HG03135 (cell line): ENCODE measurements at regions not wholly inside any gene's neighbourhood (a gene's known extent, or its start where the extent isn't known, plus 50 kb on each side); places are given as distances from the start of the nearest gene placed in this dataset.
"Not testable (repeated sequence)": the region's sequence is repeated elsewhere in the genome, so short reads cannot be mapped to it uniquely, and the experiment has no call there.

ENCODE experiments used
- ATAC-seq: cut with Tn5 transposase; IDR thresholded peaks from one replicate; pipeline ENCODE4 v1.9.1; 2021; ENCODE audit warnings: mild to moderate bottlenecking, moderate library complexity; ENCODE audit not compliant: unreplicated experiment

DNA sequence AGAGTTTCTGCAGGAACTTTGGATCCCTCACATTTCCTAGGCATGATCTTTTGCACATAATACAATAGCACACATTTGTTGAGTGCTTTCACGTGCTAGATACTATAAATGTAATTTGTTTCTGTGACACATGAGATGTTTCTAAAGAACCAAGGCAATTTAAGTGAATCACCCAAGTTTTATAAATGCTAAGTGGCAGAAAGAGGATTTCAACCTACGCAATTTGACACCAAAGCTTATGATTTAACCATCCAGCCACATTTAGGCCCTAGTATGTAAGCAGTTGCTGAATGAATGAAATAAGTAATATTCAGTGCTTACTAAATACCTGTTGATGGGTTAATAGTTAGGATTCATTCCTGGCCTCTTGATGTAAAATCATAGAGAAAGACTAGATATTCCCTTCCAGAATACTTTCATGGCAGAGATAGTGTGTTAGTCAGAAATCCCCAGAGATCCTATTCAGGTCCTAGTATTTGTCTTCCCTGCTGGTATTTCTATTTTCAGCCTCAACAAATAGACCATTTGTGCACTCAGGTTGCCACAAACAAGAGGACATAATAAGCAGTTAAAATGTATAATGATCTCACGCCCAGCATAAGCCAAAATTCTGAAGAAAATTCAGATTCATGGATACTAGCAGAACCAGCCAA, 572.6 kb downstream of the IPMK start:
- no peak for ATAC-seq

DNA sequence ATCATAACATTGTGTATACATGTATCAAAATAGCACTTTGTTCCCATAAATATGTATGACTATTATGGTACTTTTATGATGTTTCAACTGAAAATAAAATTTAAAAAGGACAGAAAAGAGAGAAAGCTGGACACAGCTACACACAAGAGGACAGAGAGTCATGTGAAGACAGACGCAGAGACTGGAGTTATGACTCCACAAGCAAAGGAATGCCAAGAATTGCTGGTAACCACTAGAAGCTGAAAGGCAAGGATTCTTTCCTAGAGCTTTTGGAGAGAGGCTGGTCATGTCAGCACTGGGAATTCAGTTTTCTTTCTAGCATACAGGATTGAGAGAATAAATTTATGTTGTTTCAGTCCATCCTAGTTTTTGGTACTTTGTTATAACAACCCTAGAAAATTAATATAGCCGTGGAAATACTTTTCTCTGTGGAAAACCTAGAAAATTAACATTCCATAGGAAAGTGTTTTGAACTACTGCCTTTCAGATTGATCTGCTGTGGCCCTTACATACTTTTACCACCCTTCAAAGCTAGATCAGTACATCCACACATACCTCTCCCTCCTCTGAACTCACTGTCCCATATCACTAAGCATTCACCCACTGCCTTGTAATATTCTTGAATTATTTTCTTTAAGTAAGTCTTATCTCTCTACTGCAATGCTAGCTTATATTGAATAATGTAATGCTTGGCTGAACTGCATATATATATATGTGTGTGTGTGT, 575.3 kb downstream of the IPMK start:
- ATAC-seq, result no peak

DNA sequence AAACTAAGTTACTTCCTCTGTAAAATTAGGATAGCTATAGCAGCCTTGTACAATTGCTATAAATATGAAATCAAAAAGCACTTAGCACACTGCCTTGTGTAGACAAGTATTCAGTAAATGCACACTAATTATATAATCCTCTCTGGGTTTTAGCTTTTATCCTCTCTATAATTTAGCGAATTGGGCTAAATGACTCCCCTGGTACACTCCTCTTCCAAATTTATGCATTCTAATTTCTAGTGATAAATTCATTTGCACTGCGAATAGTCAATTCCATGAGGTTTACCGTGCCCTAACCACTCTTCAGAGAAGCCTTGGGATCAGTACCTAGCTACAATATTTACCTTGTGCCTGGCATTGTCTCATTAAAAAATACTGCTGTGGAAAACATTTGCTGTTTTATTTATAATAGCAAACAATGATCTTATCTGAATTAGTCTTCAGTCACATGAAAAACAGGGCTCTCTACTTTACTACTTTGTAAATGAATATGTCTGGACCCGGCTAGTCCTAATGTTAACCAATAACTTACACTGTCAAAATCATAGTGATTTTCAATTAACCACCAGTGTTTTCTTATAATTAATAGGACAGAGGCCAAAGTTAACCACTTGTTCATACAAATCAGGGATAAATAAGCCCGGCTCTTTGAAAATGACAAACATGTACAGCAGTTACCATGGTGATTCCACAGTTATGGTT, 577.9 kb downstream of the IPMK start:
- no peak for ATAC-seq

DNA sequence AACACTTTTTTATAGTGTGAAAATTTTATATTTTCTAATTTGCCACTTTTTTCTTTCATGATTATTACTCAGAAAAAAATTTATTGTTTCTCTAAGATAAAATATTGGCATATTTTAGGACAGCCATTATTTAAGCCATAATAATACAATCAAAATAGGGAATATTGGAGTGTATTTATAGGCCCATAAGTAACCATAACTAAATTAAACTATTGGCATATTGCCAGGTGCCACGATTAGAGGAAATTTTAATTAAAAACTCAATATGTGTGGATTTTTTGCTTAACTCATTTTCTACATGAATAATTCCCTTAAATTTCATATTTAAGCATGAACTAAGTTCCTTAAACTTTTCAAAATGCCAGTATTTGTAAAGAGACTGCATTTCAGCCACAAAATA, 587.8 kb downstream of the IPMK start:
- ATAC-seq, result no peak

DNA sequence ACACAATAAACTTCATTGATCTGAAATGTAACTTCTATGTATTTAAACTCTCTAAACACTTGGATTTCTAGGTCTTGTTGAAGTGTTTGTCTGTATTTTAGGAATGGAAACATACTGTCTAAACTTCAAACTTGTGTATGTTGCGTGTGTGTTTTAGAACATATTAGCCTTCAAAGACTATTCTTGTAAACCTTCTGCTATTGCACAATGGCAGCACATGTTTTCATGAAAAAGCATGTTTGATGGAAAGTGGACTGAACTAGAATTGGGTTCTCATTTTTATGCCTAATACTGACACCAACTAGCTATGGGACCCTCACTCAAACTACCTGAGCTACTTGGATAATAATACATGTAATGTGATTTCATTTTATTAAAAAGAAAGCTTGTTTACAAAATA, 592.6 kb downstream of the IPMK start:
- ATAC-seq, result no peak

DNA sequence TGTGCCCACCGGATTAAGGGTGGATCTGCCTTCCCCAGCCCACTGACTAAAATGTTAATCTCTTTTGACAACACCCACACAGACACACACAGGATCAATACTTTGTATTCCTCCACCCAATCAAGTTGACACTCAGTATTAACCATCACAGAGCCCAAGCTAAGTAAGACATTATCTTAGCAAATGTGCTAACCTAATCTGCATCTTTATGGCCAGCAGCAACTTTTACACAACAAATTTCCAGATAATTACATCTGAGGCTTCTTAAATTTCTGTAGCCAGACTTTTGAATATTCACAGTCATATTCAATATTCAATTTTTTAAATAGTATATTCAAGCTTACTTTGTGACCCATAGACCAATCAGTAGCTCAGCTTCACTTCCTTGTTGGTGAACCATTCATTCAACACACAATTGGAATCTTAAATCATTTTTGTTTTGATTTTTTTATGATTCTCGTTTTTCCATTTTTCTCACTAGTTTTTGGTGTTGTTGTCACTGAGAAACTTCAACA, 594.2 kb downstream of the IPMK start:
- no peak for ATAC-seq

DNA sequence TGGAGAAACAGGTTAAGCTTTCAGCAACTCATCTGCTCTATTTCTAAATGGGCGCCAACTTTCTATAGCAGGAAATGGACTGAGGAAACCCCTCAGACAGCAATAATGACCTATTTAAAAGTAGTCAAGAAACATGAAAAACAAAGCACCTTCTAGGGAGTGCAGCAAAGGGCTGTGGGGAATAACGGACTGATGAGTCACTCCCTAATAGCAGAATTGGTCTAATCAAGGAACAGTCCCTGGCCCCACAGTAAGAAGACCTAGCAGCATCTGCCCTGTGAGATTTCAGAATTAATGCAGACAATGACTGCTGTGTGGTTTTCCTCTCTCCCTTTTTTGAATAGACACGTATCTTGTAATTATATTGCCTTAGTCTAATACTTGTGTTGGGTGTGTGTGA, 602.9 kb downstream of the IPMK start:
- no peak for ATAC-seq

DNA sequence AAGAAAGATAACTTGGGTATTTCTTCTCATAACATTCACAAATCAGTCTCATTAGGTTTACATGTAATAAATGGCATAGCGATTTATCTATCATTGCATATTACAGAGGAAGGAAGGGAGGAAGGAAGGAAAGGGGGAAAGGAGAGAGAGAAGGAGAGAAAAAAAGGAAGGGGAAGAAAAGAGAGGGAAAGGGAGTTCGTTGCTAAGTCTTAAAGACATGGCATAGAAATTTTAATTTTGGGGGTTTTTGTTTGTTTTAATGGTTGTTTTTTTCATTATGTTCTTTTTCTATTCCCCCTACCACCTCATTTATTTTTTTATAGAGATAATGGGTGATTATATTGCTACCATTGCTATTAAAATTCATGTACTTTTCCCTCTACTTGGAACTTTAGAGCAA, 604.3 kb downstream of the IPMK start:
- ATAC-seq, result no peak

DNA sequence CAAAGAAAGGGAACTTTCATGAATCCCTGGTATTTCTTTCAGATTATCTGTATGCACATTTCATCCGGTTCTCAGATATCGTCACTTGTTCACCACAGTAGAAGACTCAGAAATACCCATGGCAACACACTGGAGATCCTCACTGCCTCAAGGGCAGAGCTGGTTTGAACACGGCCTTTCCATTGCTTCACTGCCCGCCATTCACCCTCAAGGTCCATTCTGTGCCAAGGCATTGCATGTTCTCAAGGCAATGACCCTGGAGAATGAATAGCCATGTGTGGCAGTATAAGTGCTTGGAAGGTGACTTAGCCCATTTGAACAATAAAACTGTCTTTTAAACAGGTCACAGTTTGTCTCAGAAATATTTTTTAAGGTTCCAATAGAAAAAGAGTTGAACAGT, 606.5 kb downstream of the IPMK start:
- no peak for ATAC-seq

DNA sequence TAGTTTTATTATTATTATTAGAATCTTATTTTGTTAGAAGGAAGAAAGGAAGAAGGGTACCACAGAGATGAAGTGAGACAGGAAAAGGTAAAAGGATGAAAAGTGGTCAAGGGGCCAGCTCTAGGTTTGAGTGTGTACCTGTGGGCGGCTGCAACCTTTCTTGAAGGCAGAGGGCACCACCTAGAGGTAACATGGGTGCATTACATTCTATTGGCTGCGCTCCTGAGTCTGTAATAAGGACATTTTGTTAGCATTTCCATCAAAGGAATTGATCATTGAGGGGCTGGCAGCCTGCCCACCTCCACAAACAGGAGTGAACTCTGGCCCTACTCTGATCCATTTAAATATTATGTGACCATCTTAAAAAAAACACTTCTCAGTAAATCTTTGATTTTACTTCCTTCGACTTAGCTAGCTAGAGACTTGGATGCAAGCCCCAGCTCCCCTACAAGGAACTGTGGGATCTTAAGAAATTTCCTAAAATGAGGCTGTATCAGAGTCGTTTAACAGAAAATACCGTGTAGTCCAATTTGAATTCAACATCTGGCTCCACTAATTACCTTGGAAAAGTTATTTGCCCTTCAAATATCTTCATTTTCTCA, 610.4 kb downstream of the IPMK start:
- peak; percentile 94 for ATAC-seq

DNA sequence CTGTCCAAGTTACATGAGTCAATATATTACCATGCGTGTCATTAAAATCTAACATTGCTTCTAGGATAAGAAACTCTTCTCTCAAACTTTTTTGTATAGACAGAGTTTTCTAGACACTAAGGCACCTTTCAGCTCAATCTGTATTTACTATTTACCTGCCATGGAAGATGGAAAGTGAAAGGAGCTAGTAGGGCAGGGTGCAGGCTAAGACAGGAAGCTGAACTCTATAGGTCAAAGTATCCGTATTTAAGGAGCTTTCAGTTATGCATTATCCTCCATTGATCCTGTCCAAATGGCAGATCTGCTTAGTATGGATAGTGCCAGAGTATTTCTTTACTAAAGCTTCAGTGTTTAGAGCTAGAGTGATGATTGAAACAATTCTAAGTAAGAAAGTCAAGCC, 612.8 kb downstream of the IPMK start:
- ATAC-seq, result no peak

DNA sequence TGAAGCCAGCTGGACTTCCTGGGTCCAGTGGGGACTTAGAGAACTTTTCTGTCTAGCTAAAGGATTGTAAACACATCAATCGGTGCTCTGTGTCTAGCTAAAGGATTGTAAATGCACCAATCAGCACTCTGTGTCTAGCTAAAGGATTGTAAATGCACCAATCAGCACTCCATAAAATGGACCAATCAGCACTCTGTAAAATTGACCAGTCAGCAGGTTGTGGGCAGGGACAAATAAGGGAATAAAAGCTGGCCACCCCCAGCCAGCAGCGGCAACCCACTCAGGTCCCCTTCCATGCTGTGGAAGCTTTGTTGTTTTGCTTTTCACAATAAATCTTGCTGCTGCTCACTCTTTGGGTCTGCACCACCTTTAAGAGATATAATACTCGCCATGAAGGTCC, 622.6 kb downstream of the IPMK start:
- not testable (repeated sequence) for ATAC-seq

DNA sequence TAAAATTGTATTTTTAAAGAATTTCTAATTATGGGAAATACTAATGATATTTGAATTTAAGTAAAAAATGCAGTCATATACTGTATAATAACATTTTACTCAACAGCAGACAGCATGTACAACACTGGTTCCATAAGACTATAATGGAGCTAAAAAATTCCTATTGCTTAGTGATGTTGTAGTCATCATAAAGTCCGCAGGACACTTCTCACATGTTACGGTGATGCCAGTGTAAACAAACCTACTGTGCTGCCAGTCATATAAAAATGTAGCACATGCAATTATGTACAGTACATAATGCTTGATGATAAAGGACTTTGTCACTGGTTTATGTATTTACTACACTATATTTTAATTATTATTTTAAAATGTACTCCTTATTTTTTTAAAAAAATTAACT, 629.3 kb downstream of the IPMK start:
- no peak for ATAC-seq

DNA sequence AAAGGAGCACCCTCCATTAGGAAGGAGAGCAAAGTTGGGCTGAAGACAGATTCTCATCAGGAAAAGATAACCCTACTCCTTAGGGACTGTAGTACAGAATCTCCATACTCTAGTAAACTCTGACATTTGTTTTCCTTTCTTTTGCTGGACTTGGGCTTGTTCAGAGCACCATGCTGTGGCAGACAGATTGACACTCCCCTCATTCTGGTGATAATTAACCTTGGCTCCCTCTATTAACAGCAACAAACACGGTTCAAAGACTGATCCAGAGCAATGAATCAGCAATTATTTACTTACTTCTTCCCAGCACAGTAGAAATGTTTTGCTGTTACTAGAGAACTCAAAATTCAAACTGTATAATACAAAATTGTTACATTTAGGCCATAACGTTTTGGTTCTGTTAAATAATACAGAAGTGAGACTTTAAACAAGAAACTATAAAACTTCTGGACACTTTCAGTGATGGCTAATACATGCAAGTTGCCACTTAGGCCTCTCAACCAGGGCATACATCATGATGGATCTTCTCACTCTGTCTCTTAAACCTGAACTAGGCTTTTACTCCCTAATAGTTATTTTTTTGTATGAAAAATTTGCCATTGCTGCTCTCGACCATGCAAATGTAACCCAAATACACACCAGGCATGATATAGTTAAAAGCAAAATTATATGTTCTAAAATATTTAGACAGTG, 639.0 kb downstream of the IPMK start:
- peak; percentile 64 for ATAC-seq

DNA sequence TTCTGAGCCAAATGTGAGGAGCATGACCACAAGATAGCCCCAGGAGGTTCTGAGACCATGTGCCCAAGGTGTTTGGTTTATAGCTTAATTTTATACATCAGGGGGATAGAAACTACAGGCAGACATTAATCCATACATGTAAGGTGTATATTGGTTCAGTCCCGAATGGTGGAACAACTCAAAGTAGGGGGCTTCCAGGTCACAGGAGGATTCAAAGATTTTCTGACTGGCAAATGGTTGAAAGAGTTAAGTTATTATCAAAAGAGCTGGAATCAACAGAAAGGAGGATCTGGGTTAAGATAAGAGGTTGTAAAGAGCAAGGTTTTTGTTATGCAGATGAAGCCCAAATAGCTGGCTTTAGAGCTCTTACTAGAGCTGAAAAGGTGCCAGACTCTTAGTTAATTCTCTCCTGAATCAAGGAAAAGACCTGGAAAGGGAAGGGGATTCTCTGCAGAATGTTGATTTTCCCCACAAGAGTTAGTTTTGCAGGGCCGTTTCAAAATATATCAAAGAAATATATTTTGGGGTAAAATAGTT, 640.0 kb downstream of the IPMK start:
- ATAC-seq, result no peak

DNA sequence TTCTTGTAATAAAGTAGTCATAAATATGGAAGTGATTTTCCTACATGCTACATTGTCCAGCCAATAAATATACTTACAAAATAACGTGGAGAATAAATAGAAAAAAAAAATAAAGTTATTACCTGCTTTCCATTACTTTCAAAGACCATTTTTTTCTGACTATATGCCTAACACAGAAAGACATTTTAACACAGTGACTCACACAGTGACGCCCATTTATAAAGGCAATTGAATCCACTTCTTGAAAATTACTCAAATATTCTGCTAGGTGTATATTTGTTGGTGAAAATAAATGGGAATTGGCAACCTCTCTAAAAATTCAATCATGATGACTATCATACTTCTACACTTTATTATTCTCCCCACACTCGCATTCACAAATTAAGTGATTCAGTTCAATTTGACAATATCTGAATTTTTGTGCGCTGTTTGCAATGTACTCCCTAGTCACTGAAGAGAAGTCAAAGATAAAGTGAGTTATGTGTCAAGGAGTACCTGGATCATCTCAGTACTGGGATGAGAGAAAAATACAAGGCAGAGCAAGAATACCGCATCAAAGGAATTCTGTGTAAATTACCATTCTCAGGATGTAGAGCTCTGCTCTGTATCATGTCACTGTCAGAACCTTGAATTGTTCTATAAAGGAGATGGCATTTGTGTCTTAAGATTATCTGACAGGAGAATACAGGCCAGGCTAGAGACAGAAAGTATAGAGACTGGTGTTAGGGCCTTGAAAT, 642.7 kb downstream of the IPMK start:
- no peak for ATAC-seq

DNA sequence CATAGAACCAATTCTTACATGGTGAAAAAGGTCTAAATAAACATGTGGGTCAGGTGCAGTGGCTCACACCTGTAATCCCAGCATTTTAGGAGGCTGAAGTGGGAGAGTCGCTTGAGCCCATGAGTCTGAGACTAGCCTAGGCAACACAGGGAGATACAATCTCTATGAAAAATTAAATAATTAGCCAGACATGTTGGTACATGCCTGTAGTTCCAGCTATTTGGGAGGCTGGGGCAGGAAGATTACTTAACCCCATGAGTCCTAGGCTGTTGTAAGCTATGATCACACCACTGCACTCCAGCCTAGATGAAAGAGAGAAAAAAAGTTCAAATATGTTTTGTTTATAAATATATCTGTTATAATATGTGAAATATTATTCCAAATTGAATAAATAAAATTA, 643.6 kb downstream of the IPMK start:
- ATAC-seq, result no peak

DNA sequence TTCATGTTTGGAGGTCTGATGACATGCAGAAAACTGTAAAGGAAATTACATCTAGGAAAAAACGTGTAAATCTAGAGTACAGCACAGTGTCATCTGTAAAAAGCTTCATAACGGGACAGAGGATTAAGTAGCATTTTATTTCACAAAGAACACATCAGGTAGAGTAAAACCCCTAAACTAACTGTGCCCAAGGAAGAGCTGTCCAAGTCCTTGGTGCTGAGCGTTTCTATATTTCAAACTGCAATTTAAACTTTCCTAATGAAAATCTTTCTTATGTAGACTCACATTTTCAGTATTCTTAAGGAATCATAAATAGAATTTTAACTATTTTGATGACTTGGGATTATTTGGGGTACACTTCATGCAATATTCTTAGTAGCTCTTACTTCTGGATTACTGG, 646.2 kb downstream of the IPMK start:
- ATAC-seq, result no peak

DNA sequence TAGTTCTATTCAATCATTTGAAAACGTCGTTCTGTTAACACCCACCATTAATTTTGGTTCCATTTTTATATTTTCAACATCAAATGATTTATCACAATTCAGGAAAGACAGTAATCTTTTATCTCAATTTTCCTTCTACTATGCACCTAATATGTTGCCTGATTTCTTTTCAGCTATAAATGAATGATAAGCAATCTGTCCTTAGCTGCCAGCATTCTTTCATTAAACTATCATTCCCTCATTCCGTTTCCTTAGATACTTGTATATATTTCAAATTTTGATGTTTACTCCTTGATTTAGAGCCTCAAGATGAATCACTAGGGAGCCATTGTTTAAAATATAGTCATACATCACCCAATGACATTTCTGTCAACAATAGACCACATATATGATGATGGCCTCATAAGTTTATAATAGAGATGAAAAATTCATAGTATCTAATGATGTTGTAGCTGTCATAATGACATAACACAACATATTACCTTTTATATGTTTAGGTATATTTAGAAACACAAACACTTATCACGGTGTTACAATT, 661.7 kb downstream of the IPMK start:
- ATAC-seq, result no peak

DNA sequence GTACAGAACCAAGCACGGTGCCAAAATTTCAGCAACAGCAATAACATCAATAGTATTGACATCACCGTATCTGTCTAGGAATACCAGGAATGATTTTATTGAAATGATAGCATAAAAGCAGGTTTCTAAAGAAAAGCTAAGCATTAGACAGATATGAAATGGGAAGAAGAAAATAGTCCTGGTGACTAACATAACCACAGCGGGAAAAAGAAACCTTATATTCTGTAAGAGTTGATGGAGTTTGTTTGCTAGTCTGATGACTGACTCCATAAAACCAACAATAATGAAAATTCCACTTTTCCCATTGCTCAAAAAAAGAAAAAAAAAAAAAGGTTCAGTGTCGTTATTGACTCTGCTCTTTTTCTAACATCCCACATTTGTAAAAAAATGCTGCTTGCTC, 668.3 kb downstream of the IPMK start:
- no peak for ATAC-seq
